Activated T-cell treated with anti-CD3 and anti-CD28 coated beads, Interleukin-2, amount 50 U/mL, for 72 hours (primary cell): ENCODE measurements at regions not wholly inside any gene's neighbourhood (a gene's known extent, or its start where the extent isn't known, plus 50 kb on each side); places are given as distances from the start of the nearest gene placed in this dataset.

Experiments used
- ATAC-seq, 2 donors: fragments of 150-1000 bp; cut with Tn5 transposase; replicated peaks in 1 of 2; 2 replicates each; pipeline ENCODE4 v1.10.0; 2021; ENCODE audit warnings: moderate library complexity in 2 of 2, mild to moderate bottlenecking in 1 of 2
- DNase-seq, 2 donors: peaks; one replicate each; pipeline ENCODE4 v3.0.0; 2021 to 2022; ENCODE audit warnings: mixed read lengths in 1 of 2
- H3K27ac Mint-ChIP-seq: one replicate; pipeline ENCODE4 v1.8.0; 2022; ENCODE audit warnings: mild to moderate bottlenecking, moderate library complexity, mixed read lengths
- H3K27me3 Mint-ChIP-seq: one replicate; pipeline ENCODE4 v1.8.0; 2022; ENCODE audit warnings: low read depth, mixed read lengths
- H3K36me3 Mint-ChIP-seq, 2 donors: one replicate each; pipeline ENCODE4 v1.8.0; 2022; ENCODE audit warnings: mixed read lengths in 2 of 2, mild to moderate bottlenecking in 1 of 2; ENCODE audit not compliant: insufficient read depth in 2 of 2
- H3K4me1 Mint-ChIP-seq: one replicate; pipeline ENCODE4 v1.8.0; 2022; ENCODE audit warnings: low read depth, mixed read lengths
- H3K4me3 Mint-ChIP-seq, 2 donors: one replicate each; pipeline ENCODE4 v1.8.0; 2022; ENCODE audit warnings: mild to moderate bottlenecking in 2 of 2, mixed read lengths in 2 of 2, moderate library complexity in 2 of 2
- H3K9me3 Mint-ChIP-seq, 2 donors: one replicate each; pipeline ENCODE4 v1.8.0; 2022; ENCODE audit warnings: mixed read lengths in 2 of 2

DNA sequence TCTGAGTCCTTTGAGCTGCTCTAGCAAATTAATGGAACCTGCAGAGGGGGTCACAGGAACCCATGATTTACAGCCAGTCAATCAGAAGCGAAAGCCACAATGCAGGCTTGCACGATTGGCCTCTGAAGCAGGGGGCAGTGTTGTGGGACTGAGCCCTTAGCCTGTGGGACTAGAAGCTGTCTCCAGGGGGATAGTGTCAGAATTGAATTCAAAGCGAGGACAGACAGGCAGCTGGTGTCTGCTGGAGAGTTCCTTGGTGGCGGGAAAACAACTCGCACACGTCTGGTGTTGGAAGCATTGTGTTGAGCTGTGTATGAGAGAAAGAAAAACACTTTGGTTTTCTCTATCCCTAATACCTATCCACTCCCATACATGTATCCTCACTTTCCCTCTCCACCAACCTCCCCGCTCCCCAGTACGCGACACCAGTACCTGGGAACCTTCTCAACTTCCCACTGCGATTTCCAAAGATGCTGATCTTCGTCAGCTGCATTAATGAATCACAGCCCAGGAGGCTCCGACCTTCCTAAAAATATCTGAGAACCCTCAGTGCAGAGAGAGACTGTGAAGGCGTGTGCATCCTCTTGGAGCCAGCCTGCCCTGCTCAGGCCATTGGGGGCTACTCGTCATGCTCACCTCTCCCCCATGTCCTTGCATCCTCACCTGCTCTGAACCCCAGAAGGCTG lies 88.2 kb downstream of the HS1BP3 start:
- Mint-ChIP-seq H3K36me3 (no peaks in the 10 kb centered on the region), H3K9me3 (no peaks in the 10 kb centered on the region), H3K4me3 (no peak overlapping the region), H3K4me1 (peaks cover 9% of the 10 kb centered on the region), H3K27me3 (peaks cover 23% of the 10 kb centered on the region), H3K27ac (no peak overlapping the region)
- ATAC-seq (no peak), DNase-seq (no peak)

DNA sequence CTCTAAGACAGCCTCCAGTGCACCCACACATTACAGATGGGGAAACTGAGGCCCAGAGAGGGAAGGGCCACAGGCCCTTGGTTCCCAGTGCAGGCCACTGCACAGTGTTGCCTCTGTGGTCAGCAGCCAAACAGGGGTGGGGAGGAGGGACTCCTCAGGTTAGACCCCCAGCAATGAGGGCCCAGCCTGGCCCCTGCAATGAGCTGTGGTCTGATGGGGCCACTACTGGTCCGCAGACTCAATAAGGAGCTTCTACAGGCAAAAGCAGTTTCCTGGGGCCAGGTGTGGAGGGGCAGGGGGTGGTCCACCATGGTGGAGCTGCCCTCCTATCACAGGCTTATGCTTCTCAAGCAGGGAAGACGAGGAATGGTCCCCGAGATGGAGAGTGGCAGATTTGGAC lies 87.6 kb downstream of the HS1BP3 start:
- Mint-ChIP-seq H3K9me3 (no peaks in the 10 kb centered on the region), H3K4me1 (peaks cover 9% of the 10 kb centered on the region), H3K27ac (no peak overlapping the region), H3K27me3 (peaks cover 17% of the 10 kb centered on the region), H3K36me3 (no peaks in the 10 kb centered on the region), H3K4me3 (no peak overlapping the region)
- DNase-seq (no peak), ATAC-seq (no peak)

DNA sequence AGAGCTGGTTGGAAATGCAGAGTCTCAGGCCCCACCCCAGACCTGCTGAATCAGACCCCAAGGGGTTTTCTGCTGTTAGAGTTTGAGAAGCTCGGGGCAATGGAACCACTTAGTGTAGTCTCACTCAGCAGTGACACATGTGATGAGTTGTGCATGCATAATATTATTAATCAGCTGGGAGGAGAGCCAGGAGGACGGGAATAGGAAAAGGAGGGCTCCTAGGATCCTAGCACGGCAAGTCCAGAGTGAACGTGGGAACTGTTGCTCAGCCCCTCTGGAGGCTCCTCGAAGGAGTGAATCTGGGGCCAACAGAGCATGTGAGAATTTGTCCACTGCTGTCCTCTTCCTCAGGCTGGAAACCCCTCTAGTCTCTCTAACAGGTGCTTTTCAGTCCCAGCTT lies 87.1 kb downstream of the HS1BP3 start:
- H3K36me3 Mint-ChIP-seq, result no peaks in the 10 kb centered on the region
- peaks cover 9% of the 10 kb centered on the region for H3K4me1 Mint-ChIP-seq
- ATAC-seq, result no peak
- no peak for DNase-seq
- no peak overlapping the region for H3K27ac Mint-ChIP-seq
- H3K9me3 Mint-ChIP-seq, result no peaks in the 10 kb centered on the region
- no peak overlapping the region for H3K4me3 Mint-ChIP-seq
- H3K27me3 Mint-ChIP-seq, result peaks cover 15% of the 10 kb centered on the region

DNA sequence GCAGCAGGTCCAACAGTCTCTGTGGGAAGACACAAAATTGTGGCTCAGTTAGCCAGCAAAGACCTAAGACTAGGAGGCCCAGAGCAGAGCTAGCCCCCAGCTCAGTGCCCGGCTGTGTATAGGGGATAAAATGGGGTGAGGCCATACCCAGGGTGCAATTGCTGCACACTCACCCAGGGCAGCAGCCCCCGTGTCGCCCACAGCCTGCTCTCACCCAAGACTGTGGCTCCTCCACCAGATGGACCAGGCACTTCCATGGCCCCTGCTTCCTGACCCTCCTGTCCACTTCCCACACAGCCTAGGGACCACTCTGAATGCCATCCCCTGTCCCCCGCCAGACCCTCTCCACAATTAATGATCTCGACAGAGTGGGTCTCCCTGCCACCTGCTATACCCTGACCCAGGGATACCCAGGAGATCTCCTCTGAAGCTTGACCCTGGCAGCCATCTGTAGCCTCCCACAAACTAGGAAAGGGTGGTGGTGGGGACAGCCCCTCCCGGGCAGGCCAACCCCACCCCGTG lies 85.7 kb downstream of the HS1BP3 start:
- Mint-ChIP-seq H3K27ac (no peak overlapping the region), H3K36me3 (no peaks in the 10 kb centered on the region), H3K9me3 (no peaks in the 10 kb centered on the region), H3K4me1 (peaks cover 9% of the 10 kb centered on the region), H3K4me3 (no peak overlapping the region), H3K27me3 (peaks cover 8% of the 10 kb centered on the region)
- no peak for DNase-seq
- no peak for ATAC-seq

DNA sequence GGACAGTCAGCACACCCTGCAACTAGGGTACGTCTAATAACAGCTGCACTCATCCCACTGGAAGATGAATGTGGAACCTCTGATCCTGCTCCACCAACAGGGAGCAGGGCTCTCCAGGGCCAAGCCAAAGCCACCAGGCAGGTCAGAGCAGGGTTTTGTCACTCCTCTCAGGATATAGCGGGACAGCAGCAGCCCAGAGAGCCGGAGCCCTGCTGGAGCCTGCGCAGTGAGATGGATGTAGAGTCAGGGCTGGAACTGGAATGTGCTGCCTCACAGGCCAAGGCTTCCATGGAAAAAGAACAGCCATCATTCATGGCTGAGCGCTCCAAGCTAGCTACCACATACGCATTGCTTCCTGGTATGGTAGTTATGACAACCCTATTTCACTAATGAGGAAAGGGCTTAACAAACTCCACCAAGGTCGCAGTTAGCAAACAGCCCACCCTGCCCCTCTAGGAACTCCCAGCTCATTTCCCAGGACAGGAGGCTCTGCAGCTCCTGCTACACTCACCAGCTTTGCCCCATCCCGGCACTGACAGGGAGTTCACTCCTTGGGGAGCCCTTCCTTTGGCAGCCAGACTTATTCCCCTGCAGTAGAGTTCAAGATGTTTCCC lies 85.2 kb downstream of the HS1BP3 start:
- Mint-ChIP-seq H3K36me3 (no peaks in the 10 kb centered on the region), H3K4me3 (no peak overlapping the region), H3K27me3 (peaks cover 8% of the 10 kb centered on the region), H3K9me3 (no peaks in the 10 kb centered on the region), H3K4me1 (peaks cover 9% of the 10 kb centered on the region), H3K27ac (no peak overlapping the region)
- DNase-seq (no peak), ATAC-seq (no peak)

DNA sequence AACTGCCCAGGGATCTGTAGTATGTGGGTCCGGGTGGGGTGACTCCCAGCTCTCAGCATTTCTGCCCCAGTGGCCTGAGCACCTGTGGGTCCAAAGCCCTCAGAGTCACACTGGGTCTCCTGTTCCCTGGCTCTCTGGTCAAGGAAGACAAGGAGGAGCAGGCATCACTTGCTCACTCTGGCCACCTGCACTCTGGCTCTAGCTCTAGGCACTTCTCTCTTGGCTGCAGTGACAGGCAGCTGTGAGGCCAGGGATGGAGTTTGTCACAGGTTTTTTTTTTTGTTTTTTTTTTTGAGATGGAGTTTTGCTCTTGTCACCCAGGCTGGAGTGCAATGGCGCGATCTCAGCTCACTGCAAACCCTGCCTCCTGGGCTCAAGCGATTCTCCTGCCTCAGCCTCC lies 84.6 kb downstream of the HS1BP3 start:
- H3K27ac Mint-ChIP-seq, result no peak overlapping the region
- H3K36me3 Mint-ChIP-seq, result no peaks in the 10 kb centered on the region
- H3K4me1 Mint-ChIP-seq, result peaks cover 6% of the 10 kb centered on the region
- H3K27me3 Mint-ChIP-seq, result peaks cover 4% of the 10 kb centered on the region
- ATAC-seq (no peak), DNase-seq (no peak)
- H3K9me3 Mint-ChIP-seq, result no peaks in the 10 kb centered on the region
- H3K4me3 Mint-ChIP-seq, result no peak overlapping the region

DNA sequence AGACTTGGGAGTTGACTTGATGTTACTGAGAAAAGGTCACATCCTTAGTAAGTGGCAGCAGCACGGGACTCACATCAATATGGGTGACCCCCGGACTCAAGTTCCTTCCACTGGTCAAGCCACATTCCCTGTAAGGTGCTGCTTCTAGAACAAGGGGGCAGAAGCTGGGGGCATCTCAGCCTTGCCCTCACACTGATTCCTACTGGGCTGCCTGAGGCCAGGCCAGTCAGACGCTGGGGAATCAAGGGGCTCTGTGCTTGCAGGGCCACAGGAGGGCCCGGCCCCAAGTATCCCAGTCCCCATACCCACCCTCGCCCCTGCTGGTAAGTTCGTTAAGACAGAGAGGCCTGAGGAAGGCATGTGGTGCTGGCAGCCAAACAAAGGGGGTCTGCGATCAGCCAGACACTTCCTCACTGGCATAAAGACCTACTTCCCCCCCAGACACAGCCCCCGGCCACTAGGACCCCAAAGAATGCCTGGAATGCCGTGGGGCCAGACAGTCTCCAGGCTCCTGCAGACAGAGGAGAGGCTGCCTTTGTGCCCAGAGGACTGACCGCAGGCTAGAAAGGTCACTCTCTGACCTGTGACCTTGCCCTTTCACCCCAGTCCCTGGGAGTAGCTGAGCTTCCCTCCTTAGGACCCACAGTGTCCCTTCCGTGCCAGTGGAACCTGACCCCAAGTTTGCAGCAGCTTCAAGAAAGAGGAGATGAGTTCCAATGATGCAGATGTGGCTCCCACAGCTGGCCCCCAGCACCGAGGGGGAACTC lies 83.6 kb downstream of the HS1BP3 start:
- Mint-ChIP-seq H3K4me3 (no peak overlapping the region), H3K9me3 (no peaks in the 10 kb centered on the region), H3K36me3 (no peaks in the 10 kb centered on the region), H3K4me1 (peaks cover 8% of the 10 kb centered on the region), H3K27me3 (no peaks in the 10 kb centered on the region), H3K27ac (no peak overlapping the region)
- no peak for DNase-seq
- ATAC-seq, result no peak
